Ascending aorta (tissue), 2 donors: ENCODE measurements at regions not wholly inside any gene's neighbourhood (a gene's known extent, or its start where the extent isn't known, plus 50 kb on each side); places are given as distances from the start of the nearest gene placed in this dataset.

Source experiments
- DNase-seq, 2 donors: peaks; one replicate each; pipeline ENCODE4 v3.0.0-alpha.2; 2019; ENCODE audit warnings: low spot score in 2 of 2
- H3K27ac ChIP-seq, 2 donors: fragments of 200-600 bp; sonication (generic); one replicate each; pipeline ENCODE4 v1.5.1; 2016 to 2017; ENCODE audit warnings: mild to moderate bottlenecking in 1 of 2
- H3K27me3 ChIP-seq: fragments of 200-600 bp; sonication (generic); one replicate; pipeline ENCODE4 v1.5.1; 2017
- H3K36me3 ChIP-seq, 2 donors: fragments of 200-600 bp; sonication (generic); one replicate each; pipeline ENCODE4 v1.5.1; 2016
- H3K4me1 ChIP-seq, 2 donors: fragments of 200-600 bp; sonication (generic); one replicate each; pipeline ENCODE4 v1.5.1; 2016 to 2017; ENCODE audit warnings: mild to moderate bottlenecking in 1 of 2
- H3K4me3 ChIP-seq, 2 donors: fragments of 200-600 bp; sonication (generic); one replicate each; pipeline ENCODE4 v1.5.1; 2016 to 2017; ENCODE audit warnings: mild to moderate bottlenecking in 1 of 2
- H3K9me3 ChIP-seq, 2 donors: fragments of 200-600 bp; sonication (generic); one replicate each; pipeline ENCODE4 v1.5.1; 2016
- CTCF ChIP-seq, 3 experiments: fragments of 200-600 bp in 2 of 3; fragments of 450-650 bp in 1 of 3; sonication (generic) in 2 of 3; IDR thresholded peaks; one replicate each; pipeline ENCODE4 v1.5.1; 2016 to 2019; ENCODE audit warnings: antibody characterized with exemption in 3 of 3, mild to moderate bottlenecking in 1 of 3, moderate library complexity in 1 of 3
- intact Hi-C: fragments of 100-400 bp; cut with DNase I; formaldehyde crosslinking; loops from one replicate; pipeline ENCODE4 v1.15.1; 2023

GRCh38 chr6:79801362-79801761 is 146.0 kb downstream of the ELOVL4 start:
- Histone ChIP-seq H3K27ac (no peak overlapping the region), H3K27me3 (no peaks in the 10 kb centered on the region), H3K4me1 (no peaks in the 10 kb centered on the region), H3K36me3 (no peaks in the 10 kb centered on the region), H3K4me3 (no peak overlapping the region), H3K9me3 (no peaks in the 10 kb centered on the region)
- no peak for DNase-seq
- TF ChIP-seq CTCF (IDR thresholded peaks at IDR 0.05): no peak
- intact Hi-C loops: no loop called here

GRCh38 chr6:79798841-79799240 is 148.5 kb downstream of the ELOVL4 start:
- H3K9me3 ChIP-seq: no peaks in the 10 kb centered on the region
- H3K4me3 ChIP-seq: no peak overlapping the region
- intact Hi-C loops: no loop called here
- no peak for DNase-seq
- TF ChIP-seq CTCF (IDR thresholded peaks at IDR 0.05): no peak
- no peak overlapping the region for H3K27ac ChIP-seq
- no peaks in the 10 kb centered on the region for H3K4me1 ChIP-seq
- H3K27me3 ChIP-seq: no peaks in the 10 kb centered on the region
- H3K36me3 ChIP-seq: no peaks in the 10 kb centered on the region

- Histone ChIP-seq H3K36me3 (no peaks in the 10 kb centered on the region), H3K4me1 (no peaks in the 10 kb centered on the region), H3K27ac (no peak overlapping the region), H3K9me3 (no peaks in the 10 kb centered on the region), H3K27me3 (no peaks in the 10 kb centered on the region), H3K4me3 (no peak overlapping the region)
- intact Hi-C loops: no loop called here
- TF ChIP-seq CTCF (IDR thresholded peaks at IDR 0.05): no peak
- no peak for DNase-seq
These were observed 149.4 kb downstream of the ELOVL4 start for GRCh38 chr6:79797912-79798311.

GRCh38 chr6:79797163-79797764 is 150.1 kb downstream of the ELOVL4 start:
- Histone ChIP-seq H3K36me3 (no peaks in the 10 kb centered on the region), H3K4me1 (no peaks in the 10 kb centered on the region), H3K4me3 (no peak overlapping the region), H3K27me3 (no peaks in the 10 kb centered on the region), H3K9me3 (no peaks in the 10 kb centered on the region), H3K27ac (no peak overlapping the region)
- DNase-seq: no peak
- intact Hi-C loops: no loop called here
- TF ChIP-seq CTCF (IDR thresholded peaks at IDR 0.05): no peak

GRCh38 chr6:79796197-79796596 is 151.2 kb downstream of the ELOVL4 start:
- H3K4me1 ChIP-seq: no peaks in the 10 kb centered on the region
- H3K27ac ChIP-seq: no peak overlapping the region
- no peak for TF ChIP-seq CTCF (IDR thresholded peaks at IDR 0.05)
- intact Hi-C loops: no loop called here
- no peaks in the 10 kb centered on the region for H3K27me3 ChIP-seq
- H3K4me3 ChIP-seq: no peak overlapping the region
- no peak for DNase-seq
- H3K9me3 ChIP-seq: no peaks in the 10 kb centered on the region
- H3K36me3 ChIP-seq: no peaks in the 10 kb centered on the region

- Histone ChIP-seq H3K9me3 (no peaks in the 10 kb centered on the region), H3K36me3 (no peaks in the 10 kb centered on the region), H3K4me1 (no peaks in the 10 kb centered on the region), H3K27me3 (no peaks in the 10 kb centered on the region), H3K4me3 (no peak overlapping the region), H3K27ac (no peak overlapping the region)
- intact Hi-C loops: no loop called here
- TF ChIP-seq CTCF (IDR thresholded peaks at IDR 0.05): no peak
- DNase-seq: no peak
These were observed 157.5 kb downstream of the ELOVL4 start for GRCh38 chr6:79789896-79790295.
